Heart left ventricle (tissue), 16 donors: ENCODE measurements at regions not wholly inside any gene's neighbourhood (a gene's known extent, or its start where the extent isn't known, plus 50 kb on each side); places are given as distances from the start of the nearest gene placed in this dataset.

Experiments
- ATAC-seq, 4 donors: fragments of 200-7000 bp; cut with Tn5 transposase; one replicate each; pipeline ENCODE4 v1.9.1; 2020 to 2022; ENCODE audit warnings: moderate library complexity in 4 of 4, mild to moderate bottlenecking in 3 of 4, moderate number of reproducible peaks in 1 of 4
- DNase-seq, 5 donors: peaks; one replicate each; pipeline ENCODE4 v3.0.0-alpha.2; 2020
- H3K27ac ChIP-seq, 12 donors: fragments of 200-600 bp; sonication (generic) in 4 of 12; one replicate each; pipeline versions ENCODE4 v1.5.0 to v1.8.0; 2016 to 2022; ENCODE audit warnings: mild to moderate bottlenecking in 2 of 12
- H3K27me3 ChIP-seq, 9 donors: fragments of 200-600 bp; sonication (generic) in 2 of 9; one replicate each; pipeline versions ENCODE4 v1.5.1 to v1.8.0; 2016 to 2022; ENCODE audit warnings: mild to moderate bottlenecking in 3 of 9
- H3K36me3 ChIP-seq, 9 donors: fragments of 200-600 bp; sonication (generic) in 2 of 9; one replicate each; pipeline versions ENCODE4 v1.5.0 to v1.8.0; 2018 to 2022; ENCODE audit warnings: mild to moderate bottlenecking in 2 of 9
- H3K4me1 ChIP-seq, 12 donors: fragments of 200-600 bp; sonication (generic) in 4 of 12; one replicate each; pipeline versions ENCODE4 v1.5.0 to v1.8.0; 2016 to 2022; ENCODE audit warnings: mild to moderate bottlenecking in 3 of 12
- H3K4me3 ChIP-seq, 12 donors: fragments of 200-600 bp; sonication (generic) in 4 of 12; one replicate each; pipeline versions ENCODE4 v1.5.0 to v1.8.0; 2017 to 2022; ENCODE audit warnings: mild to moderate bottlenecking in 9 of 12, moderate library complexity in 4 of 12
- H3K9me3 ChIP-seq, 12 donors: fragments of 200-600 bp; sonication (generic) in 4 of 12; one replicate each; pipeline versions ENCODE4 v1.5.0 to v1.8.0; 2016 to 2022; ENCODE audit warnings: mild to moderate bottlenecking in 1 of 12
- CTCF ChIP-seq, 12 donors: fragments of 200-600 bp; sonication (generic) in 4 of 12; IDR thresholded peaks; one replicate each; pipeline versions ENCODE4 v1.5.0 to v1.8.0; 2018 to 2022; ENCODE audit warnings: antibody characterized with exemption in 12 of 12, mild to moderate bottlenecking in 5 of 12
- POLR2A ChIP-seq, 2 donors: fragments of 450-650 bp; IDR thresholded peaks; one replicate each; pipeline ENCODE4 v1.6.1; 2017; ENCODE audit warnings: antibody characterized with exemption in 2 of 2, mild to moderate bottlenecking in 2 of 2, moderate library complexity in 2 of 2
- WGBS, 4 donors: extraction: QIAGEN DNeasy Blood & Tissue Kit in 2 of 4; methylation state at CpG; one replicate each; pipeline versions ENCODE4 v1.1.5 to v1.1.7; 2013 to 2018; 5-methylcytosine and 5-hydroxymethylcytosine counted together
- intact Hi-C, 10 donors: fragments of 100-400 bp; cut with DNase I; formaldehyde crosslinking; loops; one replicate each; pipeline versions ENCODE4 v1.11.1 to v1.14.2; 2022
- donor health status: ischemic (EF 13 %, LVEDD 7.1; RV severe dilation, severe dysfunction).
- donor health status: healthy with polysubstance abuse.
- donor health status: DM: no; HTN: yes; CAD: no.
- donor health status: DM: no; HTN: no; CAD: no.
- donor health status: ischemic (EF 25% LVEDD 6.9; RV normal size, moderate dysfunction).
- donor health status: ischemic (EF 25% LVEDD 5.7; RV mildly dilated, moderate dysfunction).
- donor health status: healthy.
- donor health status: DM: yes; HTN: yes; CAD: no.
- donor health status: ischemic (EF 35%, LVEDD 5.7; RV mildly dilated, moderate dysfunction).
- donor health status: nonischemic (EF 11% LVEDD 7.7; RV severe dilation, severe dysfunction).
- donor health status: DM: yes; HTN: yes; CAD: no.
- donor health status: PGD.
- donor health status: ischemic (EF 29% LVEDD 5.4; RV normal size, mild dysfunction).
- donor health status: nonischemic (EF 23%, LVEDD 6.1; RV moderate dilation, normal function).

GRCh38 chr4:108375434-108375833, 206.7 kb upstream of the LEF1 start:
- 81 to 90% (median 87%) methylated on average over 3 of the region's 3 CpGs for WGBS, 4 donors
- Histone ChIP-seq H3K27me3 (peaks cover 0 to 26% (median 0%) of the 10 kb centered on the region in 9 donors), H3K9me3 (no peaks in the 10 kb centered on the region), H3K4me1 (no peaks in the 10 kb centered on the region), H3K36me3 (no peaks in the 10 kb centered on the region), H3K27ac (no peak overlapping the region), H3K4me3 (no peak overlapping the region)
- no peak for TF ChIP-seq CTCF (IDR thresholded peaks at IDR 0.05)
- DNase-seq (no peak), ATAC-seq (no peak)
- intact Hi-C loops, result no loop called here

GRCh38 chr4:108372681-108373080, 203.9 kb upstream of the LEF1 start:
- peaks cover 0 to 26% (median 0%) of the 10 kb centered on the region in 9 donors for H3K27me3 ChIP-seq
- H3K9me3 ChIP-seq, result no peaks in the 10 kb centered on the region
- TF ChIP-seq POLR2A (IDR thresholded peaks at IDR 0.05) (no peak), CTCF (IDR thresholded peaks at IDR 0.05) (no peak)
- no peak for DNase-seq
- H3K36me3 ChIP-seq, result no peaks in the 10 kb centered on the region
- intact Hi-C loops, result no loop called here
- H3K27ac ChIP-seq, result no peak overlapping the region
- H3K4me3 ChIP-seq, result no peak overlapping the region
- 77 to 89% (median 86%) methylated on average over 5 of the region's 5 CpGs for WGBS, 4 donors
- H3K4me1 ChIP-seq, result no peaks in the 10 kb centered on the region
- no peak for ATAC-seq

DNA sequence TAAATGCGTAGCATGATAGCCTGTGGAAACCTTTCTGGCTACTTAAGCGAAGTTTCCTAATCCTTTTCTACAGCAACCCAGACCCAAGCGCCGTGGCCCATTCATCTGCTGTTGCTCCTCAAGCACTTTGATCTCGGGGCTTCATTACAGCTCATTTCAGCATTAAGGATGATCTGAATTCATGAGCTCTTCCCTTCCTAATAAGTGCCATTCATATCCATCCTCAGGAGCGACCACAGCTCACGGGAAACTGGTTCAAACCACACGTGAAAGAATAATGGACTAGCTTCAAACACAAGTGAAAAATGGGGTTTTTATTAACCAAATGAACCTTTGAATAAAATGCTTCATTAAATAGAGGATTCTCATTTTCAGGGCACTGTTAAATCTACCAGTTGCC, 202.6 kb upstream of the LEF1 start:
- Histone ChIP-seq H3K36me3 (no peaks in the 10 kb centered on the region), H3K9me3 (no peaks in the 10 kb centered on the region), H3K4me3 (no peak overlapping the region), H3K4me1 (no peaks in the 10 kb centered on the region), H3K27ac (no peak overlapping the region), H3K27me3 (peaks cover 0 to 20% (median 0%) of the 10 kb centered on the region in 9 donors)
- intact Hi-C loops, result no loop called here
- no peak for DNase-seq
- WGBS, 4 donors, result 84 to 91% (median 91%) methylated on average over 8 of the region's 8 CpGs
- TF ChIP-seq CTCF (IDR thresholded peaks at IDR 0.05), result no peak
- TF ChIP-seq POLR2A (IDR thresholded peaks at IDR 0.05), result no peak
- no peak for ATAC-seq

GRCh38 chr4:108370291-108371141, 201.8 kb upstream of the LEF1 start:
- Histone ChIP-seq H3K27ac (no peak overlapping the region), H3K4me3 (no peak overlapping the region), H3K4me1 (no peaks in the 10 kb centered on the region), H3K36me3 (no peaks in the 10 kb centered on the region), H3K27me3 (peaks cover 0 to 20% (median 0%) of the 10 kb centered on the region in 9 donors), H3K9me3 (no peaks in the 10 kb centered on the region)
- ATAC-seq, result no peak
- 69 to 76% (median 73%) methylated on average over 21 of the region's 21 CpGs for WGBS, 4 donors
- TF ChIP-seq CTCF (IDR thresholded peaks at IDR 0.05) (no peak), POLR2A (IDR thresholded peaks at IDR 0.05) (no peak)
- intact Hi-C loops, result no loop called here
- DNase-seq, result no peak
